ENCODE measurements at regions not wholly inside any gene's neighbourhood (a gene's known extent, or its start where the extent isn't known, plus 50 kb on each side); places are given as distances from the start of the nearest gene placed in this dataset.

- DNase-seq, result no peak
Measured at GRCh38 chr14:104326848-104327247, 188.5 kb downstream of the KIF26A start.

DNA sequence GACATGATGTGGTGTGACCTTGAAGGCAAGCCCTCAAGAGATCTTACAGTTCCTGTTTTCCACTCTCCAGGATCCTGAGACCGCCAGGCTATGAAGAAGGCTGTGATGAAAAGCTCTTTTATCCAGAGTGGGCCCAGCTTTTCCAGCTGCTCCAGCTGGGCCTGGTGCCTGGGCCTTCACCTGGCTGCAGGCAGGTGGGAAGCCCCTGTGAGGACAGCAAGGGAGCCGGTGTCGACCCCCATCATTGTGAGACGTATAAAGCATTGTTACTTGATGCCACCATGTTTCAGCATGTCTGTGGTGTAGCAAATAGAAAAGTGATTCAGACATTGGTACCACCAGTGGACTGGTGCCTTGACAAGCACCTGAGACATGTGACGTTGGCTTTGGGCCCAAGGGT lies 190.2 kb downstream of the KIF26A start:
- DNase-seq, result no peak

- no peak for DNase-seq
Measured at GRCh38 chr14:104329793-104330192, 191.4 kb downstream of the KIF26A start.

DNA sequence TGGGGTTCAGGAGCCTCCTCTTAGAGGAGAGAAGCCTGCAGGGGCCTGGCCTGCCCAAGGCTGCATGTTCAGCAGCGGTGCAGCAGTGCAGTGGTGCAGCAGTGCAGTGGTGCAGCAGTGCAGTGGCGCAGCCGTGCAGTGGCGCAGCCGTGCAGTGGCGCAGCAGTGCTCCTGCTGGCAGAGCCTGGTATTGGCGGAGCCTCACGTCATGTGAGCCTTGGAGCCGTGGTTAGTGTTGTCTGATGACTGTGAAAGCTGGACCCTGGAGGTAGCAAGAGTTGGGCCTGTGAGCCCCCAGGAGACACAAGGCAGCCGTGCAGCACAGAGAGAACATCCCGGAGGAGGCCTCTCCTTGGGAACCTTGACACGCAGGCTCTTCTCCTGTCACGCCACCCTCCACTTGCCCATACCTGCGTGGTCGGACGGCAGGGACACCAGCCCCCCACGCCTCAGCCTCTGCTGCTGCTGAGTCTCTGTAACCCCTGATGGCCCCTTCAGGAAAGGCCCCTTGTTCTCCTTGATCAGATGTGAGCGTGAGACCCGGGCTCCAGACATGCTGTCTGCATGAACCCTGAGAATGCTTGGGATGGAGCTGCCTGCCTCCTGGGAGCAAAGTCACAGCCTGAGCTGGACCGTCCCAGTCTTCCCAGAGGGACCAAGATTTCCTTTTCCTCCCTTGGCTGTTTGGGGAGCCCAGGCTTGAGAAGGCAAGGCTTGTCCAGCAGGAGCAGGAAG lies 193.7 kb downstream of the KIF26A start:
- DNase-seq, result no peak

- no peak for DNase-seq
Measured at GRCh38 chr14:104332634-104333270, 194.4 kb downstream of the KIF26A start.

DNA sequence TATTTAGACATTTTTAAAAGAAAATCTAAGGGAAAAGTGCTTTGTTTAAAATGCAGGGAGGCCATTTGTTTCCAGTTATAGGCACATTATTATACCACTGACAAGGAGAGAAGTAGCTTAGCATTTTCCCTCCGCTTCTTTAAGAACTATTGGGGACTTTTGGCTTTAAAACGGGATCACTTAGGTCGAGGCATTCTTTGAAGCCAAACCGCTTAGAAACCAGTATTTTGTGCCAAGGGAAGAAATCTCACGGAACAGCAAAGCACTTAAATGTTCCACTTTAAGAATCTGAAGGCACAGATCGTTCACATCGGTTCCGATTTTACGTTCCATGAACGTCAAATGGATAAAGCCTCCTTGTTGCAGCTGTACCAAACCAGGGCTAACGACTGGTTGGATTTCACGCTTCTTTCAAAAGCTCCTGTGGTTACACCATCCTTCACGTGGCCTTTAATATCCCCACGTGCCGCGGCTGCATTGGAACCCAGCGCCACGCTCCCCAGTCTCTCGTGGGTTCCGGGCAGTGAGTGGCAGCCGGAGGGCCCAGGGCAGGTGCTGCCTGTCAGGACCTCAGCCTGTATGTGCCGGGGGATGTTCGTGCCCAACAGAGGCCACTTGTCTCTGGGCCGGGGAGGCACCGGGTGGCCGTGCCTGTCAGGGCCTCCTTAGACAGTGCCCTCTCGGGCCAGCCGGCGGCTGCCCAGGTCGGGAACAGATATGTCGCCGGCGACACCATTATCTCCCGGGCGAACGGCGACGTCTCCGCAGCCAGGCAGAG lies 195.4 kb downstream of the KIF26A start:
- DNase-seq, result no peak

DNA sequence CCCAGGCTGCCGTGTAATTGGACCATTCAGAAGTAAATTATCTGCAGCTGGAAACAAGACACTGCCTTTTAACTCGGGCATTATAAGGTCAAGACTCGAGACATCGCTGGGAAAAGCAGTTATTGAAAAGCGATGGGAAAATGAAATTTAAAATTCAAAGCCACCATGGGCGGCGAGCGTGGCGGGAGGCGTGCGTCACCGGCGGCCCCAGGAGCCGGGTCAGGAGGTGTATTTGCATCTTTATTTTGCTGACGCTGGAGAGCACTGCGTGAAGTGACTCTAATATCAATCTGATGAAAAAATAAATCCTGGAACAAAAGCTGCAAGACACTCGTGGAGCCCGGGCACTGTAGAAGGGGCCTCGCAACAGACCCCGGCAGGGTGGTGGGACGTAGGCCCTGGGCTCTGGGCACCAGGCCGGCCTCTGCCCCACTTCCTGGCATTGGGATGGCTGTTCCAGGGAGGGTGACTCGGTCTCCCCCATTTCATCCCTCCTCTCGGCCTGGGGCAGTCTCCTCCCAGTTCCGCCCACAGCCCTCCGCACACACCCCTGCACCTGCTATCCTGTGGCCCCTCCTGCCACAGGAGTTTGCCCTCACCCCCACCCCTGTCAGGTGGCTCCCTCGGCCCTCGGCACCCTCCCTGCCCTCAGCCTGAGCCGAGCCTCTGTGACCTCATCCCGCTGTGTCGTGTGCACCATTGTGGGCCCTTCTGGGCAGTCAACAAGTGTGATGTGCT lies 196.2 kb downstream of the KIF26A start:
- no peak for DNase-seq

GRCh38 chr14:104335176-104335575 lies 196.8 kb downstream of the KIF26A start:
- no peak for DNase-seq

DNA sequence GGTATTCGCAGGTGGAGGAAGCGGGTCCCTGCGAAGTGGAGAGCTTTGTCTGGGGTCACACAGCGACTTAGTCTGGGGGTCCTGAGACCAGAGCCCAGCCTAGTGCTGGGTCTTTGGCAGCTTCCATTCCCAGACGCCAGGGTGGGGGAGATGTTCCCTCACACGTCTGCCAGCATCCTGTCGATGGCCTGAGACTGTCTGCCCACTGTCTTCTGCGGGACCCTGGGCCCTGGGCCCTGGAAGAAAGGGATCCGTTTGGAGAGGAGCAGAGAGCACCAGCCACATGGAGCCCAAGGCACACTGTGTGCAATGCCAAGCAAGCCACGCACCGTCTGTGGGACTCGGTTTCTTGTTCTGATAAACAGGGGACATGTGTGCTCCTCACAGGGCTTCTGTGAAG lies 197.2 kb downstream of the KIF26A start:
- DNase-seq, result no peak

DNA sequence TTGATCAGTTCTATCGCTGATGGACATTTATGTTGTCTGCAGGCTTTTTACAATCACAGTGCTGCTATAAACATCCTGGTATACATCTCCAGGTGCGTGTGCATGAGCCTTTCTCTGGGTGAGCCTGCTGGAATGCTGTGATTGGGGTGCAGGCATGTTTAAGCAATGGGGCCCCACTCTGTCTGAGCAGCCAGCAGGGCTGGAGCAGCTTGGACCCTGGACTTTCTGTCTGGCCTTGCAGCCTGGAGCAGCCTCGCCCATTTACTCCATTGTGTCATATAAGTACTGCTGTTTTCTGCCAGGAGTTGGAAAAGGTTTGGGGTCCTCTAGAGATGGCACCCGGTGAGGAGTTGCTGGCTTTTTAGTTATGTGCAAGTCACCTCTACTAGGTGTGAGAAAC lies 199.0 kb downstream of the KIF26A start:
- no peak for DNase-seq

- no peak for DNase-seq
Measured at GRCh38 chr14:104339361-104339760, 201.0 kb downstream of the KIF26A start.

DNA sequence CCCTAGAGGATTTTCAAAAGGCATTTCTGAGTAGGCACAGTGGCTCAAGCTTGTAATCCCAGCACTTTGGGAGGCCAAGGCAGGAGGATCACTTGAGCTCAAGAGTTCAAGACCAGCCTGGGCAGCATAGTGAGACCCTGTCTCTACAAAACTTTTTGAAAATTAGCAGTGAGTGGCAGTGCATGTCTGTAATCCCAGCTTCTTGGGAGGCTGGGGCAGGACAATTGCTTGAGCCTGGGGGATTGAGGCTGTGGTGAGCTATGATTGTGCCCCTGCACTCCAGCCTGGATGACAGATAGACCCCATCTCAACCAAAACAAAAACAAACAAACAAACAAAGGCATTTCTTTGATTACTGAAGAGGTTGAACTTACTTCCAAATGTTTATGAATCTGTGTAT lies 201.4 kb downstream of the KIF26A start:
- no peak for DNase-seq

DNA sequence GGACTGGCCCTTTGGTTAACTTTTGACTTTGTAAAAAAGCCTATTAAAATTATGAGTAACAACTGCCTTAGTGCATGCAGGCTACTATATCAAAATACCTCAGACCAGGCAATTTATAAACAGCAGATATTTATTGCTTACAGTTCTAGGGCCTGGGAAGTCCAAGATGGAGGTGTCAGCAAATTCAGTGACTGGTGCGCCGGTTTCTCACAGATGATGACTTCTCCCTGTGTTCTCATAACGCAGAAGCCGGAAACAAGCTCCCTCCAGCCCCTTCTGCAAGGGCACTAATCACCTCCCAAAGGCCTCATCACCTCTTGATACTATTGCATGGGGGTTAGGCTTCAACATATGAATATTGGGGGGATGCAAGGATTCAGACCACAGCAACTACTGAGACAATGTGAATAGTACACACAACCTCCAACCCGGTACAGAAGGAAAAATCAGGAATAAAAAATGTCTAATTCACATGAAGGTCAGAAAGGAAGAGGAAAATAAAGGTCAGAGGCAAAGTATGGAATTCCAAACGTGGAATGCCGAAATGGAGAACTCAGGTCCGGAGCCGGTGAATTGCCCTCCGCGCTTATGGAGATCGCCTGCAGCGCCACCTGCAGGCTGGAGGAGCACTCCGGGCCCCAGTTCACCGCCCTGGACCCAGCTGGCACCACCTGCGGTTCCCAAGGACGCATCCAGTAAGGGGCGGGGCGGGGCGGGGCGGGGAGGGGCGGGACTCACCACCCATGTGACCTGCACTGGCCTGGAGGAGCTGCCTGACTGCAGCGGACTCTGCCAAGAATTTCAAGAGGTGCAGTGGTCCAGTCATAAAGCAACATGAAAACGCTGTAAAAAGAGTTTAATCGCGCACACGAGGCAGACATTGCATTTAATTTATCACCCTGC lies 203.4 kb downstream of the KIF26A start:
- no peak for DNase-seq

DNA sequence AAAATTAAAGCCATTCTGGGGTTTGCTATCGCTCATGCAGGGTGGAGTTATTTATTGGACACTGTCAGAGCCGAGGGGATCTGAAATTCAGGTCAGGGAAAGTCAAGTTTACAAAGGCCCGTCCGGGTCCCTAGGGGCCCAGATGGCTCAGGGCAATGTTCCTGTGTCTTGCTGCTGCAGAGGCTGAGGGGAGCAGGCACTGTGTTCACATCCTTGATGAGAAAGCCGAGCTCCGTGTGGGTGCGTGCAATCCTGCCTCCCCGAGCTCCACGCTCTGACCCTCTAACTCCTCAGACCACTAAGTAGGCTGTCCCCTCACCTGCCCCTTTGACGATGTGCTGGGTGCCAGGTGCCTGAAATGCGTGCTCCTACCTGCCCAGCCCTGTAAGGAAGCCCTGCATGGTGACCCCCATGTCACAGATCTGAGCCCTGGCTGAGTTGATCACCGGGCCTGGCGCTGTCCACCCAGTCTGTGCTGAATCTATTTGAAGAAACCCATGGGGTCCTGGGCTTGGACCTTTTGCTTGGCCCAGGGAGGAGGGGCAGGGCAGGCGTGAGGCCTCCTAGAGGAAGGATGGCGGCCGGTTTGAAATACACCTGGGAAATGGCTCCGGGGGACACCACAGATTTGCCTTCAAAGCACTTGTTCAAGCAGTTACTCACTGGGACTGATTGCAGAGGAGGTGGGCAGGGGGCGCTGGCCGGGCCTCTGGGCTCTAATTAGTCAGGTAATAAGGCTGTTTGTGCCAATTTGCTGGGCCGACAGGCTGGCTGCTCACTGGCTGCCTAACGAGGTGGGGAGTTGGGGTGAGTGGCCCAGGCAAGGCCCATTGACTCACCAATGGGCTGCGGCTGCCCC lies 204.3 kb downstream of the KIF26A start:
- DNase-seq, result no peak

DNA sequence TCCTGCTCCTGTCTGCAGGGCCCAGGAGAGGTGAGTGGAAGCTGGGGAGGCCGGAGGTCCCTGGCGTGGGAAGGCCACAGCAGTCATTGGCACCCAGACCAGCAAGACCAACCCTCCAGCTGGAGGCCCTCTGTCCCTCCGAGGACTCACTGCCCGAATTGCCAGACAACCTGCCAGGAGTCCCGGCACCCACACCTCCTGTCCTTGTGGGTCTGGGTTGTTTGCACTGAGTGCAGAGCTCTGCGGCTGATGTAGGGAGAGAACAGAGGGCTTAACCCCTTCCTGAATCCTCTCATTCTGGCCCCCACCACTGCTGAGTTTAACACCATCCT lies 204.9 kb downstream of the KIF26A start:
- no peak for DNase-seq

DNA sequence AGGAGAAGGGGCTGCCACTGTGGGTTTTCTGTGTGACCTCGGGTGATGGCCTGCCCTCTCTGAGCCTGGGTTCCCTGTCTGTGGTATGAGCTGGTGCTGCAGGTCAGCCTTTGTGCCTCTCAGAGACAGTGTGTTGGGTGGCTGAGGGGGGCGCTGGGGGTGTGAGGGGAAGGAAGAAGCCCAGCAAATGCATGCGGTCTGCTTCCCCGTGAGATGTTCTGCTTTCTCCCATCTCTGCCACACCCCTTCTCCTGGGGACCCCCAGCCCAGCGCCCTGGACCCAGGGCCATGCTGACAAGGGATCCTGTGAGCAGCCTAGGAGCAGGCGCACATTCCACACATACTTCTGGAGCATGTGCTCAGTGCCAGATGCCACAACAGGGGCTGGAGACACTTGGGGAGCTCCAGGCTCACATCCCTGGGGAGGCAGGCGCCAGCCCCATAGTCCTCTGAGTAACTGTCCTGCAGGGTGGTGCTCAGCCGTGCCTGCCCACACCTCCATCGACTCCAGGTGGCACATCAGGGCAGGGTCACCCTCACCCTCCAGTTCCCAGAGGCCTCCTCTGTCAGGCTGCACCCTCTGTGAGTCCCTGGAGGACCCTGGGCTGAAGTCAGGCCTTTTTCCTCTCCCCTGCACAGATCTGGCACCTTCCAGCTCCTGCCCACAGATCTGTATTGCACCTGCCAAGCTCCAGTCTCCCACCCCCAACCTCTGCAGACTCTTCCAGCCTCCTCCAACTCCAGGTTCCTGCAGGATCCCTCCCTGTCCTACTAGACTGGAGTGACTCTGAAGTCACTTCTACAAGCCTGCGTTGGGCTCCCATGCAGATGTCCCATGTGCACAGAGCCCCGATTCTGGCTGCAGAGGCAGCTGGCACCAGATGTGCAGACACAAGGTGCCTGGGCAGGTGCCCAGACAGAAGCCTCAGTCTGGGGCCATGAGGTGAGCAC lies 205.6 kb downstream of the KIF26A start:
- no peak for DNase-seq

DNA sequence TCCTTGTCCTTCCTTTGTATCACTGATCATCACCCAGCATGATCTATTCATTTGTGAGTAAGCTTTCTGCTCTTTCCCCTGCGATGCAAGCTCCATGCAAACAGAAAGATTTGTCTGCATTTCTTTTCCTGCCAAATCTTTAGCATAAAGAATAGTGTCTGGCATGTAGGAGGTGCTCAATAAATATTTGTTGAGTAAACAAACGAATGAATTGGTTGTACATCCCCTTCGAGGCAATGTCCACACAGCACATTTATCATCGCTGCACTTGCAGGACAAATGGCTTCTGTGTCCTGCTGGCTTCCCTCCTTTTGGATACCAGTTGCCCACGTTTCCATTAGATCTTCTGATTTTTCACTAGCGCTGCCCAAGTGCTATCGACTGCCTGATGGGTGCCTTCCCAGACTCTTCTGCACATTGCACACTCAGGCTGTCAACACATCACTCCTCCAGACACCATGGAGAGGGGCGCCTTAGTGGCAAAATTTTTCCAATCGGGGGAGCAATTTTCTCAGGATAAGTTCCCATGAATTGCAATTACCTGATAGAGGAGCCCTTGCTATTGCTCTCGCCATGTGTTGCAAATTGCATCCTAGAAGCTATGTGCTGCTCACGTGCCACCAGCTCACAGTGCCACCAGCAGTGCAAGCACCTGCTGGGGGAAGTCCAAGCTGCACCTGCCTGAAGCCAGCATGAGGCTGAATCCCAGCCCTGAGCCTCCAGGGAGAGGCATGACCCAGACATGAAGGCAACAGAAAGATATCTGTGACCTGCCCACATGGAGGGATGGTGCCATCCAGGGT lies 206.6 kb downstream of the KIF26A start:
- DNase-seq, result no peak

DNA sequence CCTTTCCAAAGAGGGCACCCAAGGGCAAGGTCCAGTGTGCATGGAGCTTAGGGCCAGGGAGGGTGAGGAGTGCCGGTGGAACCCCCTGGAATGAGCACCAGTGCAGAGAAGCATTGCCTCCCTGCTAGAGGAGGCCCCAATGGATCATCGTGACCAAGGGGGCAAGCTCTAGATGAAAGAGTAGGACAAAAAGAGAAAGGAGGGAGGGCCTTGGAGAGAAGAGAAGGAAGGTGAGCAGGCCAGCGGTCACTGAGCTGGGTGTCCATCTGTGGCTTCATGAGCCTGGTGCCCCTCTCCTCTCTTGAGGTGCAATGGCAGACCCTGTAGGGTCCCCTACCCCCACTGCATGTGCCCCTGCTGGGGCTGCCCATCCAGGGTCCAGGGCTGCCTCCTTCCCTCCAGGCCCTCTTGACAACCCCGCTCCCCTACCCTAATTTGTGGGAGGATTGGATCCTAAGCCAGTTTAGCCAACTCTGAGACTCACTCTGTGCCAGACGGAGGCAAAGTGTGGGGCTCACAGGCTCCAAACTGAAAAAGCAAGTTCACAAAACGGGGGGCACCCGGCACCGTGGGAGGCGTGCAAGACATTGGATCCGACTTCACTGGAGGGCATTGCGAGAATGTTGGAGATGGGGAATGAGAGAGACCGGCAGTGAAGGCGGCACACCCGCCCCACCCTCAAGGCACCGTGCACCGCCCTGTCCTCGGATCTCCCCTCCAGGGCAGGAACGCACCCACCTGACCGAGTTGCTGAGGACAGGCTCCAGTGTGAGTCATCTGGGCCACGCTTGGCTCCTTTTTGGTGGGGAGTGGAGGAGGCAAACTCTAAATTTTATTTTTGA lies 207.5 kb downstream of the KIF26A start:
- no peak for DNase-seq
